Heart left ventricle (tissue), 16 donors: ENCODE measurements at regions not wholly inside any gene's neighbourhood (a gene's known extent, or its start where the extent isn't known, plus 50 kb on each side); places are given as distances from the start of the nearest gene placed in this dataset.

ENCODE experiments used
- ATAC-seq, 4 donors: fragments of 200-7000 bp; cut with Tn5 transposase; one replicate each; pipeline ENCODE4 v1.9.1; 2020 to 2022; ENCODE audit warnings: moderate library complexity in 4 of 4, mild to moderate bottlenecking in 3 of 4, moderate number of reproducible peaks in 1 of 4
- DNase-seq, 5 donors: peaks; one replicate each; pipeline ENCODE4 v3.0.0-alpha.2; 2020
- H3K27ac ChIP-seq, 12 donors: fragments of 200-600 bp; sonication (generic) in 4 of 12; one replicate each; pipeline versions ENCODE4 v1.5.0 to v1.8.0; 2016 to 2022; ENCODE audit warnings: mild to moderate bottlenecking in 2 of 12
- H3K27me3 ChIP-seq, 9 donors: fragments of 200-600 bp; sonication (generic) in 2 of 9; one replicate each; pipeline versions ENCODE4 v1.5.1 to v1.8.0; 2016 to 2022; ENCODE audit warnings: mild to moderate bottlenecking in 3 of 9
- H3K36me3 ChIP-seq, 9 donors: fragments of 200-600 bp; sonication (generic) in 2 of 9; one replicate each; pipeline versions ENCODE4 v1.5.0 to v1.8.0; 2018 to 2022; ENCODE audit warnings: mild to moderate bottlenecking in 2 of 9
- H3K4me1 ChIP-seq, 12 donors: fragments of 200-600 bp; sonication (generic) in 4 of 12; one replicate each; pipeline versions ENCODE4 v1.5.0 to v1.8.0; 2016 to 2022; ENCODE audit warnings: mild to moderate bottlenecking in 3 of 12
- H3K4me3 ChIP-seq, 12 donors: fragments of 200-600 bp; sonication (generic) in 4 of 12; one replicate each; pipeline versions ENCODE4 v1.5.0 to v1.8.0; 2017 to 2022; ENCODE audit warnings: mild to moderate bottlenecking in 9 of 12, moderate library complexity in 4 of 12
- H3K9me3 ChIP-seq, 12 donors: fragments of 200-600 bp; sonication (generic) in 4 of 12; one replicate each; pipeline versions ENCODE4 v1.5.0 to v1.8.0; 2016 to 2022; ENCODE audit warnings: mild to moderate bottlenecking in 1 of 12
- POLR2A ChIP-seq, 2 donors: fragments of 450-650 bp; IDR thresholded peaks; one replicate each; pipeline ENCODE4 v1.6.1; 2017; ENCODE audit warnings: antibody characterized with exemption in 2 of 2, mild to moderate bottlenecking in 2 of 2, moderate library complexity in 2 of 2
- WGBS, 4 donors: extraction: QIAGEN DNeasy Blood & Tissue Kit in 2 of 4; methylation state at CpG; one replicate each; pipeline versions ENCODE4 v1.1.5 to v1.1.7; 2013 to 2018; 5-methylcytosine and 5-hydroxymethylcytosine counted together
- intact Hi-C, 10 donors: fragments of 100-400 bp; cut with DNase I; formaldehyde crosslinking; loops; one replicate each; pipeline versions ENCODE4 v1.11.1 to v1.14.2; 2022
- TF ChIP-seq, protein P1 (sequence below), 12 donors: fragments of 200-600 bp; sonication (generic) in 4 of 12; IDR thresholded peaks; one replicate each; pipeline versions ENCODE4 v1.5.0 to v1.8.0; 2018 to 2022; ENCODE audit warnings: antibody characterized with exemption in 12 of 12, mild to moderate bottlenecking in 5 of 12
- donor health status: ischemic (EF 13 %, LVEDD 7.1; RV severe dilation, severe dysfunction).
- donor health status: healthy with polysubstance abuse.
- donor health status: DM: no; HTN: yes; CAD: no.
- donor health status: DM: no; HTN: no; CAD: no.
- donor health status: ischemic (EF 25% LVEDD 6.9; RV normal size, moderate dysfunction).
- donor health status: ischemic (EF 25% LVEDD 5.7; RV mildly dilated, moderate dysfunction).
- donor health status: healthy.
- donor health status: DM: yes; HTN: yes; CAD: no.
- donor health status: ischemic (EF 35%, LVEDD 5.7; RV mildly dilated, moderate dysfunction).
- donor health status: nonischemic (EF 11% LVEDD 7.7; RV severe dilation, severe dysfunction).
- donor health status: DM: yes; HTN: yes; CAD: no.
- donor health status: PGD.
- donor health status: ischemic (EF 29% LVEDD 5.4; RV normal size, mild dysfunction).
- donor health status: nonischemic (EF 23%, LVEDD 6.1; RV moderate dilation, normal function).

DNA sequence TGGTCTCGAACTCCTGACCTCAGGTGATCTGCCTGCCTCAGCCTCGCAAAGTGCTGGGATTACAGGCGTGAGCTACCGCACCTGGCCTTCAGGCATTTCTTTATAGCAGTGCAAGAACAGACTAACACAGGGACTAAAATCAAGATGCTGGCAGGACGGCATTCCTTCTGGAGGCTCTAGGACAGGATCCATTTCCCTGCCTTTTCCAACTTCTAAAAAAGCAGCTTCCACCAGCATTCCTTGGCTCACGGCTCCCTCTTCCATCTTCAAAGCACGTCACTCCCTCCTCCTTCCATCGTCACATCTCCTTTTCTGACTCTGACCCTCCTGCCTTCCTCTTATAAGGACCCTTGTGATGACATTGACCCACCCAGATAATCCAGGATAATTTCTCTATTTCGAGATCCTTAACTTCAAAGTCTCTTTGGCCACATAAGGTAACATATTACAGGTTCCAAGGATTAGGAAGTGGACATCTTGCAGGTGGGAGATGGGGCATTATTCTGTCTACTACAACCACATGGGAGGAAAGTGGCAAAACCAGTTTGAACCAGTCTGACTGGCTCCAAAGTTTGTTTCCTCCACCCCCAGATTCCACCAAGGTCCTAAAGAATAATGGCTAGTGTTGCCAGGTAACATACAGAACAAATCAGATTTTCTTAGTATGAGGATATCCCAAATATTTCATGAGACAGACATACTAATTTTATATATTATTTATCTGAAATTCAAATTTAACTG lies 172.5 kb downstream of the MN1 start:
- WGBS, 4 donors, result 92 to 95% (median 94%) methylated on average over 9 of the region's 9 CpGs
- peaks cover 0 to 12% (median 2%) of the 10 kb centered on the region in 12 donors for H3K4me1 ChIP-seq
- H3K9me3 ChIP-seq, result no peaks in the 10 kb centered on the region
- no peak overlapping the region for H3K27ac ChIP-seq
- ATAC-seq (no peak), DNase-seq (no peak)
- intact Hi-C loops, result no loop called here
- no peak for TF ChIP-seq POLR2A (IDR thresholded peaks at IDR 0.05)
- TF ChIP-seq, protein P1, sequence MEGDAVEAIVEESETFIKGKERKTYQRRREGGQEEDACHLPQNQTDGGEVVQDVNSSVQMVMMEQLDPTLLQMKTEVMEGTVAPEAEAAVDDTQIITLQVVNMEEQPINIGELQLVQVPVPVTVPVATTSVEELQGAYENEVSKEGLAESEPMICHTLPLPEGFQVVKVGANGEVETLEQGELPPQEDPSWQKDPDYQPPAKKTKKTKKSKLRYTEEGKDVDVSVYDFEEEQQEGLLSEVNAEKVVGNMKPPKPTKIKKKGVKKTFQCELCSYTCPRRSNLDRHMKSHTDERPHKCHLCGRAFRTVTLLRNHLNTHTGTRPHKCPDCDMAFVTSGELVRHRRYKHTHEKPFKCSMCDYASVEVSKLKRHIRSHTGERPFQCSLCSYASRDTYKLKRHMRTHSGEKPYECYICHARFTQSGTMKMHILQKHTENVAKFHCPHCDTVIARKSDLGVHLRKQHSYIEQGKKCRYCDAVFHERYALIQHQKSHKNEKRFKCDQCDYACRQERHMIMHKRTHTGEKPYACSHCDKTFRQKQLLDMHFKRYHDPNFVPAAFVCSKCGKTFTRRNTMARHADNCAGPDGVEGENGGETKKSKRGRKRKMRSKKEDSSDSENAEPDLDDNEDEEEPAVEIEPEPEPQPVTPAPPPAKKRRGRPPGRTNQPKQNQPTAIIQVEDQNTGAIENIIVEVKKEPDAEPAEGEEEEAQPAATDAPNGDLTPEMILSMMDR (IDR thresholded peaks at IDR 0.05), result no peak
- no peaks in the 10 kb centered on the region for H3K36me3 ChIP-seq
- H3K4me3 ChIP-seq, result no peak overlapping the region
- H3K27me3 ChIP-seq, result no peaks in the 10 kb centered on the region

DNA sequence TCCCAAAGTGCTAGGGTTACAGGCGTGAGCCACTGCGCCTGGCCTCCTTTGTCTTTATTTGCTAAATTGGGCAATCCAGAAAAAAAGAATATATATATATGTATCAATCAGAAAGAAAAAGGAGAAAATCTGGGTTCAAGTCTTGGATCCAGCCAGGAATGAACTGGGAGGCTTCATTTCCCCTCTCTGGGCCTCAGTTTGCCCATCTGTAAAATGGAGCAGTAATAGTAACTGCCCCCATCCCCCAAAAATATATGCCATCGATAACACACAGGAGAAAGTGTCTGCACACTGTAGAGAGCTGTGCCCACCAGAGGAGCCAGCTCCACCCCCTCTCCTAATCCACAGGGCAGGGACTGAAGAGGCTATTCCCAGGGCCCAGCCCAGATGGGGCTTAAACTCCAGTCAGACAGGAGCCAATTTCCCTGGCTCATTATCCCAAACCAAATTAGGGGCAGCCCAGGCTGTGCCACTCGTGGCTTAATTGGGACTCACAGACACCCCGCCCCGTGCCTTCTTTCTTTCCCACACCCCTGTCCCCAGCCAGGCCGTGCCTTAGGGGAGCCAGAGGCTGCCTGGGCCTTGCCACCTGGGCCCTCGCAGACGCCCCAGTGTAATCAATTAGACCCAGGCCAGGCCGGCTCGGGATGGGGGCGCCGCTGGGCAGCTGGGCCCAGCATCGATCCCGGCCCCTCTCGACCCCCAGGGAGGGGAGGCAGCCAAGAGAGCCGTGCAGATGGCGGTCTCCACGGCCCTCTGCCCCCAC lies 171.5 kb downstream of the MN1 start:
- intact Hi-C loops, result loop anchor here in 5 of 10 donors (10.0 kb wide), 3 partner anchors 55 to 175 kb away; partner anchors contain the start of gene MN1 (in 4 of the 5)
- 68 to 90% (median 78%) methylated on average over 9 to 19 of the region's 19 CpGs for WGBS, 4 donors

DNA sequence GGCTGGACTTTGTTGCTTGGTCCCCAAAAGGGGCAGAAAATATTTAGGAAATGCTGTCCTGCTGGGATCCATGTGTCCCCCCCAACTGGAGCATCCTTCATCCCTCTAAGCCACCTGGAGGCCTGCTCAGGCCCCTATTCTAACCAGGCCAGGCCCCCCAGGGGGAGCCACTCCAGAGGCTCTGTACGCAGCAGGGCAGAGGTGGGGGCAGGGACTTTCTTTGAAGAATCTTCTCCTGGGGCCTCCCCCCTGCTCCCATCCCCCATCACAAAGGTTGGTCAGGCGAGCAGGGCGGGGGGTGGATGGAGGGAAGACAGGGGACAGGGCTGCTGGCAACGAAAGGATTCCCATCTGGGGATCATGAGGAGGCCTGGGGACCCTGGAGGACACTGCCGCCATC lies 170.8 kb downstream of the MN1 start:
- Histone ChIP-seq H3K36me3 (no peaks in the 10 kb centered on the region), H3K9me3 (no peaks in the 10 kb centered on the region), H3K27ac (no peak overlapping the region), H3K27me3 (no peaks in the 10 kb centered on the region), H3K4me1 (peaks cover 0 to 12% (median 2%) of the 10 kb centered on the region in 12 donors), H3K4me3 (no peak overlapping the region)
- intact Hi-C loops, result loop anchor here in 5 of 10 donors (10.0 kb wide), 3 partner anchors 54 to 174 kb away; partner anchors contain the start of gene MN1 (in 4 of the 5)
- DNase-seq (no peak), ATAC-seq (no peak)
- TF ChIP-seq, protein P1 (IDR thresholded peaks at IDR 0.05), result no peak
- no peak for TF ChIP-seq POLR2A (IDR thresholded peaks at IDR 0.05)
- 76 to 90% (median 86%) methylated on average over 2 to 5 of the region's 5 CpGs for WGBS, 4 donors

More for the DNA sequence above, 171.5 kb downstream of the MN1 start:
- no peaks in the 10 kb centered on the region for H3K36me3 ChIP-seq
- H3K4me1 ChIP-seq, result peaks cover 0 to 12% (median 2%) of the 10 kb centered on the region in 12 donors
- H3K27ac ChIP-seq, result no peak overlapping the region
- TF ChIP-seq, protein P1 (IDR thresholded peaks at IDR 0.05), result no peak
- TF ChIP-seq POLR2A (IDR thresholded peaks at IDR 0.05), result no peak
- DNase-seq, result no peak
- H3K27me3 ChIP-seq, result no peaks in the 10 kb centered on the region
- no peak overlapping the region for H3K4me3 ChIP-seq
- ATAC-seq, result no peak
- no peaks in the 10 kb centered on the region for H3K9me3 ChIP-seq

DNA sequence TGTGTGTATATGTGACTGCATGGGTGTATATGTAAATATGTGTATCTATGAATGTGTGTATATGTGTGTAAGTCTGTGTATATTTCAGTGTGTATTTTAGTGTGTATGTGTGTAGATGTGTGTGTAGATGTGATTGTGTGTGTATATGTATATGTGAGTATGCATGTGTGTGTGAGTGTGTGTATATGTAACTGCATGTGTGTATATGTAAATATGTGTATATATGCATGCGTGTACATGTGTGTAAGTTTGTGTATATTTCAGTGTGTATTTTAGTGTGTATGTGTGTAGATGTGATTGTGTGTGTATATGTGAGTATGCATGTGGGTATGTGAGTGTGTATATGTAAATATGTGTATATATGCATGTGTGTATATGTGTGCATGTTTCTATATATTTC lies 169.9 kb downstream of the MN1 start:
- H3K27ac ChIP-seq, result no peak overlapping the region
- H3K4me3 ChIP-seq, result no peak overlapping the region
- 94 to 99% (median 97%) methylated on average over 1 of the region's 1 CpG for WGBS, 4 donors
- H3K36me3 ChIP-seq, result no peaks in the 10 kb centered on the region
- H3K27me3 ChIP-seq, result no peaks in the 10 kb centered on the region
- intact Hi-C loops, result loop anchor here in 5 of 10 donors (10.0 kb wide), 3 partner anchors 53 to 173 kb away; partner anchors contain the start of gene MN1 (in 4 of the 5)
- H3K4me1 ChIP-seq, result peaks cover 0 to 19% (median 6%) of the 10 kb centered on the region in 12 donors
- DNase-seq (no peak), ATAC-seq (no peak)
- H3K9me3 ChIP-seq, result no peaks in the 10 kb centered on the region
- TF ChIP-seq, protein P1 (IDR thresholded peaks at IDR 0.05), result no peak
- TF ChIP-seq POLR2A (IDR thresholded peaks at IDR 0.05), result no peak
